ENCODE measurements at regions not wholly inside any gene's neighbourhood (a gene's known extent, or its start where the extent isn't known, plus 50 kb on each side); places are given as distances from the start of the nearest gene placed in this dataset.
A peak's percentile ranks its signal among the peaks of the same experiment; 100 is the strongest.
"Not testable (repeated sequence)": the region's sequence is repeated elsewhere in the genome, so short reads cannot be mapped to it uniquely, and the experiment has no call there.

GRCh38 chr9:62874745-62875599, 1685.1 kb downstream of the SPATA31A7 start:
- not testable (repeated sequence) for DNase-seq (ENCODE audit: low read depth)

- DNase-seq (ENCODE audit: low read depth): not testable (repeated sequence)
Measured at GRCh38 chr9:62877552-62877951, 1687.7 kb downstream of the SPATA31A7 start.

DNA sequence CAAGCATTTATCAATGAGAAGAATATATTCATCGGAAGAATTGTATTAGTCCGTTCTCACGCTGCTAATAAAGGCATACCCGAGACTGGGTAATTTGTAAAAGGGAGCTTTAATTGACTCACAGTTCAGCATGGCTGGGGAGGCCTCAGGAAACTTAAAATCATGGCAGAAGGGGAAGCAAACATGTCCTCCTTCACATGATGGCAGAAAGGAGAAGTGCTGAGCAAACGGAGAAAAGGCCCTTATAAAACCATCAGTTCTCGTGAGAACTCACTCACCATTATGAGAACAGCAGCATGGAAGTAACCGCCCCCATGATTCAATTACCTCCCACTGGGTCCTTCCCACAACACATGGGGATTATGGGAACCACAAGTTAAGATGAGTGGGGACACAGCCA, 1688.2 kb downstream of the SPATA31A7 start:
- DNase-seq (ENCODE audit: low read depth): not testable (repeated sequence)

DNA sequence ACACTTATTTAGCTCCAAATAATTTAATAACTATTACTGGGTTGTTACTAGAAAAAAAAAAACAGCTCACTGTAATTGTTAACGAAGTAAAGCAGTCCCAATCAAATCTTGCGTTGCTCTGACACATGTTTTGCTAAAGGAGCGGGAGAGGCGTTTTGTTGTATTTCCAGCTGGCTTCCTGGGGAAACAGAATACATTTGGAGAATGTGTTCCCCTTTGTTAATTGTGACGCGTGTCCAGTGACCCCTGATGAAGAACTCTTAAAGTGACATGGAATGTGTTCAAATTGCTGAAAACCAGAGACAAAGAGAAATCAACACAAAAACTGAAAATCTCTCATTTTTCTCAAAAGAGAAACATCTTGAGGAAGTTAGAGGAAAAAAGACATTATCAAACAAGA, 1690.6 kb downstream of the SPATA31A7 start:
- not testable (repeated sequence) for DNase-seq (ENCODE audit: low read depth)

DNA sequence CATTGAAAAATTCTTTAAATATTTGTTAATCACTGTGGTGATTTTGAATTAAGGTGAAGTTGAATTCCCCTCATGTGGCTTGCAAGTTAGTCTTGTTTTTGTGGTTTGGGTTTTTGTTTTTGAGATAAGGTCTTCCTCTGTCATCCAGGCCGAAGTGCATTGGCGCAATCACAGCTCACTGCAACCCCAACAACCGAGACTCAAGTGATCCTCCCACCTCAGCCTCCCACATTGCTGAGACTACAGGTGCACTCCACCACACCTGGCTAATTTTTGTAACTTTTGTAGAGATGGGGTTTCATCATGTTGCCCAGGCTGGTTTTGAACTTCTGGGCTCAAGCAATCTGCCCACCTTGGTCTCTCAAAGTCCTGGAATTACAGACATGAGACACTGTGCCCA, 1691.1 kb downstream of the SPATA31A7 start:
- not testable (repeated sequence) for DNase-seq (ENCODE audit: low read depth)

- DNase-seq (ENCODE audit: low read depth): not testable (repeated sequence)
Measured at GRCh38 chr9:62881811-62882210, 1692.0 kb downstream of the SPATA31A7 start.

GRCh38 chr9:62882717-62883116, 1692.9 kb downstream of the SPATA31A7 start:
- not testable (repeated sequence) for DNase-seq (ENCODE audit: low read depth)

GRCh38 chr9:62896692-62897091, 1706.9 kb downstream of the SPATA31A7 start:
- DNase-seq (ENCODE audit: low read depth): not testable (repeated sequence)

GRCh38 chr9:62897411-62898225, 1707.8 kb downstream of the SPATA31A7 start:
- DNase-seq (ENCODE audit: low read depth): peak; percentile 39

DNA sequence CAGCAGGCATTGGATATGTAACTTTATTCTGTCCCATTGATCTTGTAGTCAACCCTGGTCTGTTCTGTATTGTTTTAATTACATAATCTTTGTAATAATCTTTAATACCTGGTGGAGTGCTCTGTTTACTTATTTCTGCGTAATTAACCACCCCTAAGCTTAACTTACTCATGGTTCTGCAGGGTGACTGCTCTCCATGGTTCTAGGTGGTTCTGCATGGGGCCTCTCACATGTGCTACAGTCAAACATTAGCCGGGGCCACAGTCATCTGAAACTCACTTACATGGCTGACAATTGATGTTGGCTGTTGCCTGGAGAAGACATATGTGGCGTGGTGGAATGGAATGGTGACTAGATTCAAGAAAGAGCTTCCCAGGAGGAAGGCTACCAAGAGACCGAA, 1709.8 kb downstream of the SPATA31A7 start:
- not testable (repeated sequence) for DNase-seq (ENCODE audit: low read depth)

GRCh38 chr9:62904061-62904460, 1714.2 kb downstream of the SPATA31A7 start:
- DNase-seq (ENCODE audit: low read depth): not testable (repeated sequence)

DNA sequence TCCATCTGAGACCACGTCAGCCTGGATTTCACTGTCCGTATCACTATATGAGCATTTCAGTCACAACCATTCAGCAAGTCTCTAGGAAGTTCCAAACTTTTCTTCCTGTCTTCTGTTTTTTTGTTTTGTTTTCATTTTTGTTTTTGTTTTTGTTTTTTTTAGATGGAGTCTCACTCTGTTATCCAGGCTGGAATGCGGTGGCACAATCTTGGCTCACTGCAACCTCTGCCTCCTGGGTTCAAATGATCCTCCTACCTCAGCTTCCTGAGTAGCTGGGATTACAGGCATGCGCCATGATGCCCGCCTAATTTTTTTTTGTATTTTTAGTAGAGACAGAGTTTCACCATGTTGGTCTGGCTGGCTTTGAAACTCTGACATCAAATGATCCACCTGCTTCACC, 1715.9 kb downstream of the SPATA31A7 start:
- DNase-seq (ENCODE audit: low read depth): not testable (repeated sequence)

- DNase-seq (ENCODE audit: low read depth): not testable (repeated sequence)
Measured at GRCh38 chr9:62907866-62908265, 1718.0 kb downstream of the SPATA31A7 start.

GRCh38 chr9:62908271-62908670, 1718.4 kb downstream of the SPATA31A7 start:
- not testable (repeated sequence) for DNase-seq (ENCODE audit: low read depth)

DNA sequence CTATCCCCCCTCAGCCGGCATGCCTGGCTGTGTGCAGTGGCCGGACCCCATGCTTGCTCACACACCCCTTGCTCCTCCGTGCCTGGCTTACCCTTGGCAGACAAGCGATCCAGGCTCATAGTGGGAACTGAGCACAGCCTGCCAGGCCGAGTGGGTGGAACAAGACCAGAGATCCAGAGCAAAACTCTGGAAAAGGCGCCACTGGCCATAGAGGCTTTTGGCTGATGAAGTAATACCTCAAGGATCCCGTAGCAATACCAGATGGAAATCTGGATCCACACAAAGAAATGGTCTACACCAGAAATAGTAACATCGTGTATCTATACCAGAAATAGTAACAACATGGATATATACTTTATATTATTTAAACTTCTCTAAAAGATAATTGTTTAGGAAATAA, 1719.6 kb downstream of the SPATA31A7 start:
- DNase-seq (ENCODE audit: low read depth): not testable (repeated sequence)

GRCh38 chr9:62912278-62912677, 1722.4 kb downstream of the SPATA31A7 start:
- DNase-seq (ENCODE audit: low read depth): not testable (repeated sequence)

DNA sequence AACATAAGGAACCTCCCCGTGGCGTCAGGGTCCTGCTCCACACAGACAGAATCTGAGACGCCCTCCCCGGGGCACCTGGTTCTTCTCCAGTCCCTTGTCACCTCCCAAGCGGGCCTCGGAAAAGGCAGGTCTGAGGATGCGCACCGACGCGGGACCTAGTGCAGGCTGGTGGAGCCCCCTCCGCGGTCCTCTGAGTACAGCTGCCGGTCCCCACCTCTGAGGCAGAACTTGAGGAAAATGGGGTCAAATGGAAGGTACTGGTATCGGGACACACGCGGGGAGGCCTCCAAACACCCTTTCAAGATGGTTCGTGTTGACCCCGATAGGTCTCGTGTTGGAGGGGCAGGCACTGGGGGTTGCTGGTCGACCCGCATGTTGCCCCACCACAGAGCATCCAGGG, 1725.3 kb downstream of the SPATA31A7 start:
- not testable (repeated sequence) for DNase-seq (ENCODE audit: low read depth)

GRCh38 chr9:62915661-62916060, 1725.8 kb downstream of the SPATA31A7 start:
- DNase-seq (ENCODE audit: low read depth): not testable (repeated sequence)

GRCh38 chr9:62918648-62919385, 1729.0 kb downstream of the SPATA31A7 start:
- DNase-seq (ENCODE audit: low read depth): not testable (repeated sequence)

GRCh38 chr9:62931484-62931883, 1741.6 kb downstream of the SPATA31A7 start:
- DNase-seq (ENCODE audit: low read depth): not testable (repeated sequence)

GRCh38 chr9:62952840-62953239, 1763.0 kb downstream of the SPATA31A7 start:
- DNase-seq (ENCODE audit: low read depth): not testable (repeated sequence)
